BJ (cell line): ENCODE measurements at regions not wholly inside any gene's neighbourhood (a gene's known extent, or its start where the extent isn't known, plus 50 kb on each side); places are given as distances from the start of the nearest gene placed in this dataset.

ENCODE experiments used
- CTCF ChIA-PET: fragments of 350-600 bp; formaldehyde crosslinking; extraction: SDS; loops from one replicate; lab custom pipeline; 2021; ENCODE audit warnings: antibody characterized with exemption, inconsistent platforms; lab: Yijun Ruan, JAX
- POLR2A ChIA-PET: fragments of 300-600 bp; sonication (Branson Sonifier 250); formaldehyde crosslinking; extraction: SDS; loops from one replicate; lab custom pipeline; 2021; ENCODE audit warnings: antibody characterized with exemption; lab: Charles Lee
- DNase-seq: peaks from one replicate; pipeline ENCODE4 v3.0.0-alpha.2; 2011; ENCODE audit warnings: low read depth
- H3K27me3 ChIP-seq: 2 replicates; pipeline ENCODE4 v1.6.0; 2011; ENCODE audit warnings: low read length; ENCODE audit not compliant: control insufficient read depth, insufficient read depth
- H3K36me3 ChIP-seq: 2 replicates; pipeline ENCODE4 v1.5.1; 2011; ENCODE audit warnings: low read length; ENCODE audit not compliant: control insufficient read depth, insufficient read depth
- H3K4me3 ChIP-seq: 2 replicates; pipeline ENCODE4 v1.5.1; 2011; ENCODE audit warnings: low read depth, mild to moderate bottlenecking, control low read depth, low read length
- CTCF ChIP-seq: IDR thresholded peaks from 2 replicates; pipeline ENCODE4 v1.5.1; 2011; ENCODE audit warnings: low read depth, mild to moderate bottlenecking, control low read depth, inconsistent platforms, low read length, moderate library complexity; ENCODE audit not compliant: insufficient read depth

- POLR2A ChIA-PET = no interaction called here
- no peaks in the 10 kb centered on the region for H3K36me3 ChIP-seq
- H3K27me3 ChIP-seq = peaks cover 7% of the 10 kb centered on the region
- H3K4me3 ChIP-seq = no peak overlapping the region
- no peak for DNase-seq
- CTCF ChIA-PET = no interaction called here
- TF ChIP-seq CTCF = no peak
Measured at GRCh38 chr20:51178153-51178552, 155.2 kb upstream of the KCNG1 start.

GRCh38 chr20:51176876-51177275 is 154.0 kb upstream of the KCNG1 start:
- H3K27me3 ChIP-seq = peaks cover 7% of the 10 kb centered on the region
- POLR2A ChIA-PET = no interaction called here
- CTCF ChIA-PET = no interaction called here
- no peak for DNase-seq
- H3K36me3 ChIP-seq = no peaks in the 10 kb centered on the region
- TF ChIP-seq CTCF = no peak
- no peak overlapping the region for H3K4me3 ChIP-seq

- DNase-seq = no peak
- H3K36me3 ChIP-seq = no peaks in the 10 kb centered on the region
- H3K4me3 ChIP-seq = no peak overlapping the region
- ChIA-PET POLR2A (no interaction called here), CTCF (no interaction called here)
- H3K27me3 ChIP-seq = peaks cover 6% of the 10 kb centered on the region
- no peak for TF ChIP-seq CTCF
Measured at GRCh38 chr20:51176446-51176845, 153.5 kb upstream of the KCNG1 start.

GRCh38 chr20:51175724-51176123 is 152.8 kb upstream of the KCNG1 start:
- POLR2A ChIA-PET = no interaction called here
- peaks cover 3% of the 10 kb centered on the region for H3K27me3 ChIP-seq
- TF ChIP-seq CTCF = no peak
- no peak overlapping the region for H3K4me3 ChIP-seq
- DNase-seq = no peak
- CTCF ChIA-PET = no interaction called here
- no peaks in the 10 kb centered on the region for H3K36me3 ChIP-seq

GRCh38 chr20:51175156-51175555 is 152.2 kb upstream of the KCNG1 start:
- no peak for TF ChIP-seq CTCF
- Histone ChIP-seq H3K4me3 (no peak overlapping the region), H3K36me3 (no peaks in the 10 kb centered on the region), H3K27me3 (peaks cover 3% of the 10 kb centered on the region)
- DNase-seq = no peak
- ChIA-PET POLR2A (no interaction called here), CTCF (interaction anchor here (0.6 kb wide), 1 partner anchor 389 kb away, joined by 3 read pairs; no protein-coding TSS in a partner anchor)
